Body of pancreas (tissue), 4 donors: ENCODE measurements at regions not wholly inside any gene's neighbourhood (a gene's known extent, or its start where the extent isn't known, plus 50 kb on each side); places are given as distances from the start of the nearest gene placed in this dataset.

Experiments
- POLR2A ChIP-seq, 3 donors: fragments of 450-650 bp; IDR thresholded peaks; one replicate each; pipeline ENCODE4 v1.6.1; 2016; ENCODE audit warnings: antibody characterized with exemption in 3 of 3, mild to moderate bottlenecking in 2 of 3
- TF ChIP-seq, protein P1 (sequence below), 7 experiments: fragments of 450-650 bp in 4 of 7; fragments of 200-600 bp in 3 of 7; sonication (generic) in 3 of 7; IDR thresholded peaks; one replicate each; pipeline ENCODE4 v1.5.1; 2016 to 2019; ENCODE audit warnings: antibody characterized with exemption in 7 of 7

DNA sequence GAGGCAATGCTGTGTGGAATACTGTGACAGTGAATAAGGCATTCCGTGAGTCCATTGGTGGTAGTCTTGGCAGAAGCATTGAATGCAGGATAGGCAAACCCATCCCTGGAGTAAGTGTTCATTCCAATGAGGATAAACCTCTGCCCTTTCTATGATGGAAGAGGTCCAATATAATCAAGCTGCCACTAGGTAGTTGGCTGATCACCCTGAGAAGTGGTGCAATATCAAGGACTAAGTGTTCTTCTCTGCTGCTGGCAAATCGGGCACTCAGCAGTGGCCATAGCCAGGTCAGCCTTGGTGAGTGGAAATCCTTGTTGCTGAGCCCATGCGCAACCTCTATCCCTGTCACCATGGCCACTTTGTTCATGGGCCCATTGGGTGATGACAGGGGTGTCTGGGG lies 70.1 kb downstream of the FBXO4 start:
- TF ChIP-seq, protein P1, sequence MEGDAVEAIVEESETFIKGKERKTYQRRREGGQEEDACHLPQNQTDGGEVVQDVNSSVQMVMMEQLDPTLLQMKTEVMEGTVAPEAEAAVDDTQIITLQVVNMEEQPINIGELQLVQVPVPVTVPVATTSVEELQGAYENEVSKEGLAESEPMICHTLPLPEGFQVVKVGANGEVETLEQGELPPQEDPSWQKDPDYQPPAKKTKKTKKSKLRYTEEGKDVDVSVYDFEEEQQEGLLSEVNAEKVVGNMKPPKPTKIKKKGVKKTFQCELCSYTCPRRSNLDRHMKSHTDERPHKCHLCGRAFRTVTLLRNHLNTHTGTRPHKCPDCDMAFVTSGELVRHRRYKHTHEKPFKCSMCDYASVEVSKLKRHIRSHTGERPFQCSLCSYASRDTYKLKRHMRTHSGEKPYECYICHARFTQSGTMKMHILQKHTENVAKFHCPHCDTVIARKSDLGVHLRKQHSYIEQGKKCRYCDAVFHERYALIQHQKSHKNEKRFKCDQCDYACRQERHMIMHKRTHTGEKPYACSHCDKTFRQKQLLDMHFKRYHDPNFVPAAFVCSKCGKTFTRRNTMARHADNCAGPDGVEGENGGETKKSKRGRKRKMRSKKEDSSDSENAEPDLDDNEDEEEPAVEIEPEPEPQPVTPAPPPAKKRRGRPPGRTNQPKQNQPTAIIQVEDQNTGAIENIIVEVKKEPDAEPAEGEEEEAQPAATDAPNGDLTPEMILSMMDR (IDR thresholded peaks at IDR 0.05) = no peak
- TF ChIP-seq POLR2A (IDR thresholded peaks at IDR 0.05) = no peak
